Hepatocyte (in vitro differentiated cells): ENCODE measurements at regions not wholly inside any gene's neighbourhood (a gene's known extent, or its start where the extent isn't known, plus 50 kb on each side); places are given as distances from the start of the nearest gene placed in this dataset.

ENCODE experiments used
- DNase-seq: peaks from one replicate; pipeline ENCODE4 v3.0.0-alpha.2; 2016; ENCODE audit warnings: low spot score
- H2AFZ ChIP-seq: fragments of 200-600 bp; sonication (generic); 2 replicates; pipeline ENCODE4 v1.6.0; 2016; ENCODE audit warnings: antibody characterized with exemption, mild to moderate bottlenecking
- H3K27ac ChIP-seq: fragments of 200-600 bp; sonication (generic); 2 replicates; pipeline ENCODE4 v1.5.1; 2016; ENCODE audit warnings: mild to moderate bottlenecking
- H3K27me3 ChIP-seq: fragments of 200-600 bp; sonication (generic); 2 replicates; pipeline ENCODE4 v1.6.1; 2016
- H3K36me3 ChIP-seq: fragments of 200-600 bp; sonication (generic); replicated peaks from 2 replicates; pipeline ENCODE4 v1.5.1; 2016; ENCODE audit warnings: low read depth; ENCODE audit not compliant: insufficient read depth
- H3K4me1 ChIP-seq: fragments of 200-600 bp; sonication (generic); 2 replicates; pipeline ENCODE4 v1.5.1; 2016; ENCODE audit warnings: mild to moderate bottlenecking, moderate library complexity; ENCODE audit not compliant: insufficient read depth
- H3K4me2 ChIP-seq: fragments of 200-600 bp; sonication (generic); 2 replicates; pipeline ENCODE4 v1.6.0; 2016
- H3K4me3 ChIP-seq: fragments of 200-600 bp; sonication (generic); 2 replicates; pipeline ENCODE4 v1.5.1; 2016; ENCODE audit warnings: mild to moderate bottlenecking
- H3K79me2 ChIP-seq: fragments of 200-600 bp; sonication (generic); 2 replicates; pipeline ENCODE4 v1.6.0; 2017; ENCODE audit warnings: mild to moderate bottlenecking
- H3K9me2 ChIP-seq: fragments of 200-600 bp; sonication (generic); replicated peaks from 2 replicates; pipeline ENCODE4 v1.6.0; 2017; ENCODE audit warnings: mild to moderate bottlenecking; ENCODE audit not compliant: insufficient read depth
- H3K9me3 ChIP-seq: fragments of 200-600 bp; sonication (generic); 2 replicates; pipeline ENCODE4 v1.5.1; 2016; ENCODE audit warnings: low read depth, mild to moderate bottlenecking
- H4K20me1 ChIP-seq: fragments of 200-600 bp; sonication (generic); 2 replicates; pipeline ENCODE4 v1.6.0; 2016; ENCODE audit warnings: mild to moderate bottlenecking; ENCODE audit not compliant: insufficient read depth, poor library complexity, severe bottlenecking
- EZH2 ChIP-seq: fragments of 200-600 bp; sonication (generic); IDR thresholded peaks from 2 replicates; pipeline ENCODE4 v1.6.1; 2016; ENCODE audit warnings: antibody characterized with exemption, mild to moderate bottlenecking, borderline replicate concordance
- EZH2phosphoT487 ChIP-seq: fragments of 200-600 bp; sonication (generic); IDR thresholded peaks from one replicate; pipeline ENCODE4 v1.6.1; 2018; ENCODE audit warnings: antibody characterized with exemption, mild to moderate bottlenecking, low read depth, moderate library complexity; ENCODE audit not compliant: unreplicated experiment, severe bottlenecking
- WGBS: methylation state at CpG from one replicate; pipeline ENCODE4 v1.1.6; 2016; ENCODE audit warnings: low lambda C conversion rate; ENCODE audit errors: missing lambda C conversion rate; 5-methylcytosine and 5-hydroxymethylcytosine counted together
- TF ChIP-seq, protein P1 (sequence below): fragments of 200-600 bp; sonication (generic); IDR thresholded peaks from 2 replicates; pipeline ENCODE4 v1.5.1; 2016; ENCODE audit warnings: antibody characterized with exemption, mild to moderate bottlenecking; ENCODE audit not compliant: poor library complexity

GRCh38 chr4:45751877-45752530 is 371.9 kb downstream of the GABRG1 start:
- Histone ChIP-seq H3K27ac (no peak overlapping the region), H3K36me3 (no peaks in the 10 kb centered on the region), H3K9me3 (no peaks in the 10 kb centered on the region), H3K4me2 (no peak overlapping the region), H3K9me2 (no peaks in the 10 kb centered on the region), H3K27me3 (no peaks in the 10 kb centered on the region), H3K4me3 (no peak overlapping the region), H3K79me2 (no peaks in the 10 kb centered on the region), H2AFZ (no peak overlapping the region), H3K4me1 (no peaks in the 10 kb centered on the region), H4K20me1 (no peaks in the 10 kb centered on the region)
- DNase-seq: no peak
- 90% methylated on average over 4 of the region's 4 CpGs for whole genome bisulfite sequencing
- no peak for TF ChIP-seq EZH2phosphoT487
- TF ChIP-seq, protein P1, sequence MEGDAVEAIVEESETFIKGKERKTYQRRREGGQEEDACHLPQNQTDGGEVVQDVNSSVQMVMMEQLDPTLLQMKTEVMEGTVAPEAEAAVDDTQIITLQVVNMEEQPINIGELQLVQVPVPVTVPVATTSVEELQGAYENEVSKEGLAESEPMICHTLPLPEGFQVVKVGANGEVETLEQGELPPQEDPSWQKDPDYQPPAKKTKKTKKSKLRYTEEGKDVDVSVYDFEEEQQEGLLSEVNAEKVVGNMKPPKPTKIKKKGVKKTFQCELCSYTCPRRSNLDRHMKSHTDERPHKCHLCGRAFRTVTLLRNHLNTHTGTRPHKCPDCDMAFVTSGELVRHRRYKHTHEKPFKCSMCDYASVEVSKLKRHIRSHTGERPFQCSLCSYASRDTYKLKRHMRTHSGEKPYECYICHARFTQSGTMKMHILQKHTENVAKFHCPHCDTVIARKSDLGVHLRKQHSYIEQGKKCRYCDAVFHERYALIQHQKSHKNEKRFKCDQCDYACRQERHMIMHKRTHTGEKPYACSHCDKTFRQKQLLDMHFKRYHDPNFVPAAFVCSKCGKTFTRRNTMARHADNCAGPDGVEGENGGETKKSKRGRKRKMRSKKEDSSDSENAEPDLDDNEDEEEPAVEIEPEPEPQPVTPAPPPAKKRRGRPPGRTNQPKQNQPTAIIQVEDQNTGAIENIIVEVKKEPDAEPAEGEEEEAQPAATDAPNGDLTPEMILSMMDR: no peak
- no peak for TF ChIP-seq EZH2

- DNase-seq: no peak
- Histone ChIP-seq H3K4me3 (no peak overlapping the region), H3K4me1 (no peaks in the 10 kb centered on the region), H2AFZ (no peak overlapping the region), H3K4me2 (no peak overlapping the region), H3K9me2 (no peaks in the 10 kb centered on the region), H3K9me3 (no peaks in the 10 kb centered on the region), H3K36me3 (no peaks in the 10 kb centered on the region), H4K20me1 (no peaks in the 10 kb centered on the region), H3K27me3 (no peaks in the 10 kb centered on the region), H3K79me2 (no peaks in the 10 kb centered on the region), H3K27ac (no peak overlapping the region)
- WGBS: 59% methylated on average over 2 of the region's 2 CpGs
- no peak for TF ChIP-seq EZH2
- no peak for TF ChIP-seq EZH2phosphoT487
- TF ChIP-seq, protein P1: no peak
Measured at GRCh38 chr4:45750721-45751120, 373.1 kb downstream of the GABRG1 start.

- H3K27me3 ChIP-seq: no peaks in the 10 kb centered on the region
- no peaks in the 10 kb centered on the region for H3K9me3 ChIP-seq
- no peak overlapping the region for H2AFZ ChIP-seq
- WGBS: 93% methylated on average over 3 of the region's 3 CpGs
- TF ChIP-seq EZH2phosphoT487: no peak
- no peaks in the 10 kb centered on the region for H3K9me2 ChIP-seq
- no peak for DNase-seq
- H4K20me1 ChIP-seq: no peaks in the 10 kb centered on the region
- no peak overlapping the region for H3K27ac ChIP-seq
- no peaks in the 10 kb centered on the region for H3K36me3 ChIP-seq
- H3K4me2 ChIP-seq: no peak overlapping the region
- no peak overlapping the region for H3K4me3 ChIP-seq
- H3K4me1 ChIP-seq: no peaks in the 10 kb centered on the region
- H3K79me2 ChIP-seq: no peaks in the 10 kb centered on the region
Measured at GRCh38 chr4:45745741-45746140, 378.1 kb downstream of the GABRG1 start.

GRCh38 chr4:45741897-45742296 is 382.0 kb downstream of the GABRG1 start:
- H3K27ac ChIP-seq: no peak overlapping the region
- no peaks in the 10 kb centered on the region for H4K20me1 ChIP-seq
- H2AFZ ChIP-seq: no peak overlapping the region
- DNase-seq: peak; percentile 18
- no peak overlapping the region for H3K4me2 ChIP-seq
- H3K9me2 ChIP-seq: no peaks in the 10 kb centered on the region
- TF ChIP-seq EZH2: no peak
- TF ChIP-seq, protein P1: peak; percentile 15
- no peaks in the 10 kb centered on the region for H3K4me1 ChIP-seq
- H3K79me2 ChIP-seq: no peaks in the 10 kb centered on the region
- 53% methylated on average over 1 of the region's 1 CpG for WGBS
- H3K36me3 ChIP-seq: no peaks in the 10 kb centered on the region
- H3K4me3 ChIP-seq: no peak overlapping the region
- no peaks in the 10 kb centered on the region for H3K9me3 ChIP-seq
- H3K27me3 ChIP-seq: no peaks in the 10 kb centered on the region
